HG02852 (cell line): ENCODE measurements at regions not wholly inside any gene's neighbourhood (a gene's known extent, or its start where the extent isn't known, plus 50 kb on each side); places are given as distances from the start of the nearest gene placed in this dataset.

Experiments used
- ATAC-seq: cut with Tn5 transposase; IDR thresholded peaks from one replicate; pipeline ENCODE4 v1.9.1; 2021; ENCODE audit warnings: mild to moderate bottlenecking, moderate library complexity; ENCODE audit not compliant: unreplicated experiment

GRCh38 chr14:82113007-82113406 lies 579.4 kb upstream of the SEL1L start:
- no peak for ATAC-seq

- ATAC-seq = no peak
These were observed 580.1 kb upstream of the SEL1L start for GRCh38 chr14:82113710-82114109.

- ATAC-seq = no peak
These were observed 583.1 kb upstream of the SEL1L start for GRCh38 chr14:82116721-82117120.

- no peak for ATAC-seq
These were observed 589.0 kb upstream of the SEL1L start for GRCh38 chr14:82122655-82123054.

- ATAC-seq = no peak
These were observed 590.9 kb upstream of the SEL1L start for GRCh38 chr14:82124511-82124910.

GRCh38 chr14:82126006-82126405 lies 592.4 kb upstream of the SEL1L start:
- ATAC-seq = no peak

GRCh38 chr14:82134411-82134810 lies 600.8 kb upstream of the SEL1L start:
- no peak for ATAC-seq

- no peak for ATAC-seq
These were observed 604.8 kb upstream of the SEL1L start for GRCh38 chr14:82138431-82138830.

- ATAC-seq = no peak
These were observed 613.2 kb upstream of the SEL1L start for GRCh38 chr14:82146846-82147245.

- no peak for ATAC-seq
These were observed 620.0 kb upstream of the SEL1L start for GRCh38 chr14:82153689-82154088.

GRCh38 chr14:82159624-82160023 lies 626.0 kb upstream of the SEL1L start:
- ATAC-seq = no peak

GRCh38 chr14:82180139-82180538 lies 646.5 kb upstream of the SEL1L start:
- no peak for ATAC-seq

GRCh38 chr14:82182646-82183045 lies 649.0 kb upstream of the SEL1L start:
- ATAC-seq = no peak

GRCh38 chr14:82190742-82191141 lies 657.1 kb upstream of the SEL1L start:
- ATAC-seq = no peak

GRCh38 chr14:82192387-82192786 lies 658.7 kb upstream of the SEL1L start:
- no peak for ATAC-seq

GRCh38 chr14:82223276-82223675 lies 689.6 kb upstream of the SEL1L start:
- ATAC-seq = no peak

- no peak for ATAC-seq
These were observed 691.0 kb upstream of the SEL1L start for GRCh38 chr14:82224610-82225009.

GRCh38 chr14:82230748-82231147 lies 697.1 kb upstream of the SEL1L start:
- no peak for ATAC-seq

GRCh38 chr14:82238649-82239048 lies 705.0 kb upstream of the SEL1L start:
- no peak for ATAC-seq

- no peak for ATAC-seq
These were observed 705.6 kb upstream of the SEL1L start for GRCh38 chr14:82239223-82239622.

- no peak for ATAC-seq
These were observed 711.1 kb upstream of the SEL1L start for GRCh38 chr14:82244791-82245190.

- no peak for ATAC-seq
These were observed 717.8 kb upstream of the SEL1L start for GRCh38 chr14:82251494-82251893.

GRCh38 chr14:82270286-82270685 lies 736.6 kb upstream of the SEL1L start:
- ATAC-seq = no peak

GRCh38 chr14:82298811-82299210 lies 765.2 kb upstream of the SEL1L start:
- ATAC-seq = no peak
